ENCODE measurements at regions not wholly inside any gene's neighbourhood (a gene's known extent, or its start where the extent isn't known, plus 50 kb on each side); places are given as distances from the start of the nearest gene placed in this dataset.

GRCh38 chr18:42588786-42589185 is 526.7 kb downstream of the RIT2 start:
- TF ChIP-seq CTCF (IDR thresholded peaks at IDR 0.05) = no peak
- TF ChIP-seq POLR2A (IDR thresholded peaks at IDR 0.05) = no peak
- no peak for TF ChIP-seq EP300 (IDR thresholded peaks at IDR 0.05)

Data from tibial nerve (tissue), 4 donors.